ENCODE measurements at regions not wholly inside any gene's neighbourhood (a gene's known extent, or its start where the extent isn't known, plus 50 kb on each side); places are given as distances from the start of the nearest gene placed in this dataset.

- TF ChIP-seq OSR1 (CRISPR knock-in tag; IDR thresholded peaks at IDR 0.05) = no peak
- TF ChIP-seq, protein P1, sequence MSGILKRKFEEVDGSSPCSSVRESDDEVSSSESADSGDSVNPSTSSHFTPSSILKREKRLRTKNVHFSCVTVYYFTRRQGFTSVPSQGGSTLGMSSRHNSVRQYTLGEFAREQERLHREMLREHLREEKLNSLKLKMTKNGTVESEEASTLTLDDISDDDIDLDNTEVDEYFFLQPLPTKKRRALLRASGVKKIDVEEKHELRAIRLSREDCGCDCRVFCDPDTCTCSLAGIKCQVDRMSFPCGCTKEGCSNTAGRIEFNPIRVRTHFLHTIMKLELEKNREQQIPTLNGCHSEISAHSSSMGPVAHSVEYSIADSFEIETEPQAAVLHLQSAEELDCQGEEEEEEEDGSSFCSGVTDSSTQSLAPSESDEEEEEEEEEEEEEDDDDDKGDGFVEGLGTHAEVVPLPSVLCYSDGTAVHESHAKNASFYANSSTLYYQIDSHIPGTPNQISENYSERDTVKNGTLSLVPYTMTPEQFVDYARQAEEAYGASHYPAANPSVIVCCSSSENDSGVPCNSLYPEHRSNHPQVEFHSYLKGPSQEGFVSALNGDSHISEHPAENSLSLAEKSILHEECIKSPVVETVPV (CRISPR knock-in tag; IDR thresholded peaks at IDR 0.05) = no peak
- TF ChIP-seq PATZ1 (CRISPR knock-in tag; IDR thresholded peaks at IDR 0.05; ENCODE audit: borderline replicate concordance) = no peak
- TF ChIP-seq TCF4 (CRISPR knock-in tag; IDR thresholded peaks at IDR 0.05; ENCODE audit: borderline replicate concordance) = no peak
- TF ChIP-seq RARB (CRISPR knock-in tag; IDR thresholded peaks at IDR 0.05) = no peak
- TF ChIP-seq BACH2 (CRISPR knock-in tag; IDR thresholded peaks at IDR 0.05; ENCODE audit: borderline replicate concordance) = no peak
- no peak for TF ChIP-seq PPARA (CRISPR knock-in tag; IDR thresholded peaks at IDR 0.05; ENCODE audit: borderline replicate concordance)
- no peak for TF ChIP-seq TOX (CRISPR knock-in tag; IDR thresholded peaks at IDR 0.05; ENCODE audit: borderline replicate concordance)
- TF ChIP-seq ARNTL (CRISPR knock-in tag; IDR thresholded peaks at IDR 0.05; ENCODE audit: borderline replicate concordance, low read depth) = no peak
- TF ChIP-seq CREB5 (CRISPR knock-in tag; IDR thresholded peaks at IDR 0.05; ENCODE audit: low read depth) = no peak
These were observed 612.7 kb upstream of the SGO1 start for GRCh38 chr3:20798666-20799065.

Data from SK-N-SH treated with all-trans-retinoic acid at 6 μM for 48 hours (cell line).